GM21737 (cell line): ENCODE measurements at regions not wholly inside any gene's neighbourhood (a gene's known extent, or its start where the extent isn't known, plus 50 kb on each side); places are given as distances from the start of the nearest gene placed in this dataset.
"Not testable (repeated sequence)": the region's sequence is repeated elsewhere in the genome, so short reads cannot be mapped to it uniquely, and the experiment has no call there.

Source experiments
- ATAC-seq: cut with Tn5 transposase; IDR thresholded peaks from one replicate; pipeline ENCODE4 v1.9.1; 2021; ENCODE audit warnings: mild to moderate bottlenecking, moderate library complexity; ENCODE audit not compliant: unreplicated experiment

GRCh38 chr11:23134627-23135026, 274.4 kb upstream of the CCDC179 start:
- ATAC-seq = no peak

GRCh38 chr11:23138761-23139160, 278.5 kb upstream of the CCDC179 start:
- no peak for ATAC-seq

- no peak for ATAC-seq
Measured at GRCh38 chr11:23143022-23143421, 282.7 kb upstream of the CCDC179 start.

GRCh38 chr11:23151819-23152218, 291.5 kb upstream of the CCDC179 start:
- ATAC-seq = no peak

GRCh38 chr11:23155503-23155902, 295.2 kb upstream of the CCDC179 start:
- ATAC-seq = no peak

GRCh38 chr11:23164022-23164421, 303.7 kb upstream of the CCDC179 start:
- no peak for ATAC-seq

GRCh38 chr11:23166376-23166775, 306.1 kb upstream of the CCDC179 start:
- no peak for ATAC-seq

GRCh38 chr11:23179609-23180008, 319.3 kb upstream of the CCDC179 start:
- no peak for ATAC-seq

GRCh38 chr11:23181022-23181807, 320.9 kb upstream of the CCDC179 start:
- ATAC-seq = no peak

- no peak for ATAC-seq
Measured at GRCh38 chr11:23192256-23192655, 332.0 kb upstream of the CCDC179 start.

GRCh38 chr11:23201936-23202522, 341.8 kb upstream of the CCDC179 start:
- ATAC-seq = no peak

- ATAC-seq = no peak
Measured at GRCh38 chr11:23202611-23203010, 342.3 kb upstream of the CCDC179 start.

- ATAC-seq = no peak
Measured at GRCh38 chr11:23205156-23205871, 345.0 kb upstream of the CCDC179 start.

- ATAC-seq = no peak
Measured at GRCh38 chr11:23206741-23207336, 346.6 kb upstream of the CCDC179 start.

- no peak for ATAC-seq
Measured at GRCh38 chr11:23211221-23211620, 350.9 kb upstream of the CCDC179 start.

GRCh38 chr11:23212807-23213206, 352.5 kb upstream of the CCDC179 start:
- ATAC-seq = no peak

- ATAC-seq = no peak
Measured at GRCh38 chr11:23217072-23217471, 356.8 kb upstream of the CCDC179 start.

- not testable (repeated sequence) for ATAC-seq
Measured at GRCh38 chr11:23220086-23220485, 359.8 kb upstream of the CCDC179 start.

GRCh38 chr11:23221366-23221765, 361.1 kb upstream of the CCDC179 start:
- no peak for ATAC-seq

- ATAC-seq = no peak
Measured at GRCh38 chr11:23226331-23227077, 366.2 kb upstream of the CCDC179 start.

GRCh38 chr11:23227078-23227445, 366.8 kb upstream of the CCDC179 start:
- no peak for ATAC-seq
